WI38 (cell line): ENCODE measurements at regions not wholly inside any gene's neighbourhood (a gene's known extent, or its start where the extent isn't known, plus 50 kb on each side); places are given as distances from the start of the nearest gene placed in this dataset.

ENCODE experiments used
- H3K4me3 ChIP-seq: 2 replicates; pipeline ENCODE4 v1.5.1; 2011; ENCODE audit warnings: low read depth, mild to moderate bottlenecking, control low read depth, low read length
- CTCF ChIP-seq: IDR thresholded peaks from 2 replicates; pipeline ENCODE4 v1.5.1; 2012; ENCODE audit warnings: low read depth, mild to moderate bottlenecking, control low read depth, low read length

- no peak overlapping the region for H3K4me3 ChIP-seq
- no peak for TF ChIP-seq CTCF
These were observed 161.5 kb upstream of the SAMSN1 start for GRCh38 chr21:14707511-14708020.

- TF ChIP-seq CTCF: no peak
- H3K4me3 ChIP-seq: no peak overlapping the region
These were observed 160.8 kb upstream of the SAMSN1 start for GRCh38 chr21:14706712-14707510.

GRCh38 chr21:14699433-14700407 is 153.6 kb upstream of the SAMSN1 start:
- no peak overlapping the region for H3K4me3 ChIP-seq
- TF ChIP-seq CTCF: no peak

- no peak for TF ChIP-seq CTCF
- no peak overlapping the region for H3K4me3 ChIP-seq
These were observed 151.7 kb upstream of the SAMSN1 start for GRCh38 chr21:14697769-14698168.

GRCh38 chr21:14694817-14695216 is 148.7 kb upstream of the SAMSN1 start:
- no peak for TF ChIP-seq CTCF

GRCh38 chr21:14693997-14694396 is 147.9 kb upstream of the SAMSN1 start:
- no peak for TF ChIP-seq CTCF
- no peak overlapping the region for H3K4me3 ChIP-seq

More at GRCh38 chr21:14694817-14695216, 148.7 kb upstream of the SAMSN1 start:
- no peak overlapping the region for H3K4me3 ChIP-seq
